Activated CD4-positive, alpha-beta T cell treated with anti-CD3 and anti-CD28 coated beads, Interleukin-2, amount 50 U/mL, for 1 hour (primary cell): ENCODE measurements at regions not wholly inside any gene's neighbourhood (a gene's known extent, or its start where the extent isn't known, plus 50 kb on each side); places are given as distances from the start of the nearest gene placed in this dataset.

Source experiments
- DNase-seq: peaks from one replicate; pipeline ENCODE4 v3.0.0-alpha.2; 2020

DNA sequence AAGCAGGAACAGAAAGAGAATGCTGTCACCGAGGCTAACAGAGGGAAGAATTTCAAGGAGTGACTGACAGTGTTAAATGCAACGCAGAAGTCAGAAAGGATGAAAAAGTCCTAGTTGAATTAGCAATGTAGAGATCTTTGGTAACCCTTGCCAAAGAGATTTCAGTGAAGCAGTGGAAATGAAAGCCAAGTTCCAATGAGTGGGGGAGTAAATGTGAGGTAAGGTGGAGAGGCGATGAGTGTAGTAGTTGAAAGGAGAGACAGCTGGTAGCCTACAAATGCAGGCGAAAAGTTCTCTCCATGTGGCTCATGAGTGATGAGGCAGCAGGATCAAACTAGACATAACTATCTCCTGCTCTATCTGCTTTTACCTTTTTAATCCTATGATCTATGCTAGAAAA lies 74.6 kb upstream of the IPO9 start:
- no peak for DNase-seq

DNA sequence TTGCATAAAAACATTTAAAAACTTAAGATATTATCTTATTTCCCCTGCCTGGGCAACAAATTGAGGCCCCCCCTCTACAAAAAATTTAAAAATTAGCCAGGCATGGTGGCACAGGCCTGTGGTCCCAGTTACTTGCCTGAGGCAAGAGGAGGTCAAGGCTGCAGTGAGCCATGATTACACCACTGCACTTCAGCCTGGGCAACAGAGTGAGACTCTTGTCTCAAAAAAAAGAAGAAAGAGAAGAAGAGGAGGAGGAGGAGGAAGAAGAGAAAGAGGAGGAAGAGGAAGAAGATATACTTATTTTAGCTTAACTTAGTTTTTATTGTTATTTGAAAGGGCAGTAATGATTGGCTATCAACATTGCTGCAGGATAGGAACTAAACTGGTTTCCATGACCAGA lies 73.8 kb upstream of the IPO9 start:
- no peak for DNase-seq

GRCh38 chr1:201756406-201756805 lies 72.6 kb upstream of the IPO9 start:
- no peak for DNase-seq

DNA sequence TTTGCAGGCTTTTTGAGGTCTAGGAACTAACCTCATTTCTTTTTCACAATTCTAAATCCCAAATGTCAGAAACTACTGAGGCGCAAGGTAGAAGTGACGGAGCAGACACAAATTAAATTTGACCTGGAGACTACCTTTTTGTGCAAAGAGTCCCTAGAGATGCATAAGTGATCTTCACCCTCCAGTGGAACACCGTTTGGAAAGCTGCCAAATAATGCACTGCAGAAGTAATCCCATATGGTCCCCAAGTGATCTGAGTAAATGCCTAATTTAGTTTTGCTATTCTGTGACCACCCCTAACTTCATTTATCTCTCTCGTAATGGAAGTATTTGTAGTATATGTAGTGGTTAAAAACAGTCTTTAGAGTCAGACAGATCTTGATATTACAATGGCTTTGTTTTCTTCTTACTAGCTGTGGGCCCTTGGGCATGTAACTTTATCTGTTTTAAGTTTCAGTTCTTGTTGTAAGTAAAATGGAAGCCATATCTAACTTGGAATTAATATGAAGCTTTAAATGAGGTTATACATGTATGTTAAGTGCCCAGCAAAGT lies 70.4 kb upstream of the IPO9 start:
- DNase-seq, result no peak

DNA sequence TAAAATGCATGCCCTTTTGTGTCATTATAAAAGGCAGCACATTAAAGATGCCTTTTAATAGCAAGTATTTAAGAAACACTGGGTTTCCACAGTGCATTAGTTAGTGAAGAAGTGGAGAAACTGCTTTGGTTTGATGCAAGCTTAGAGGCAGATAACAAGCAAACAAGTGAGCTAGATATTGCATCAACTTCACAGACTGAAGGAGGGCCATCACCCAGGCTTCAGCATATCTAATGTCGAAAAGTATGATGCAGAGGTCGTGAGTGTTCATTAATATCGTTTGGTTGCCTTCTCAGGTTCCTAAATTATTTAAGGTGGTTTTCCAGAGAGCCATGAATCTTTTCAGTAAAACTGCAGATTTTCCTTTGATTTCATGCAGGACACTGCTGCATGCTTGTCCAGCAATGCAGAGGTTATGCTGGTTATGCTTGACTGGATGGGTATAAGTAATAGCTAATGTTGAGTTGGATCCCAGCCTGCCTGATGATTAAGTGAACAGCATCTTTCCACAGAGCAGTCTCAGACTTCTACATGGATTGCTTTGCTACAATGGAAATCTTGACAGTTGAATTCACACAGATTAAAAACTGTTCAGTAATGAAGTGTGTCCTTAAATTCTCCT lies 69.7 kb upstream of the IPO9 start:
- DNase-seq, result no peak

DNA sequence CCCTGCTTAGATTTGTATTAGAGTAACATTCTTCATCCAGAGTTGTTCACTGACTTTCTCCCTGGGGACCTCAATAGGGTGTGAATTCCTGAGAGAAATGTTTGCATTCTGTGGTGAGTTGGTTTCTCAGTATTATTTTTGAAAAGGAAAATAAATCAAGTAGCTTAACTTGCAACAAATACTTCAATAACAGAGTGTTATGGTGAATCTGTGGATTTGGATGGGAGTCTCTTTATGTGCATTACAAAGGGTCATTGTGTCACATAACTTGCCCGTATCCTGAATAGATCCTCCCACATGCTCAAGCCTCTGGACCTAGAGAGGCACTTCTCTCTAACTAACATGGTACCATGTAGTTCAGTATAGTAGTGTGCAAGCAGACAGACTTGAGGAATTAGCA lies 68.4 kb upstream of the IPO9 start:
- no peak for DNase-seq

GRCh38 chr1:201761178-201761577 lies 67.8 kb upstream of the IPO9 start:
- DNase-seq, result no peak

- no peak for DNase-seq
Measured at GRCh38 chr1:201761871-201762270, 67.1 kb upstream of the IPO9 start.

GRCh38 chr1:201762381-201762780 lies 66.6 kb upstream of the IPO9 start:
- no peak for DNase-seq

- DNase-seq, result no peak
Measured at GRCh38 chr1:201763455-201764140, 65.4 kb upstream of the IPO9 start.

- no peak for DNase-seq
Measured at GRCh38 chr1:201764166-201764565, 64.8 kb upstream of the IPO9 start.

DNA sequence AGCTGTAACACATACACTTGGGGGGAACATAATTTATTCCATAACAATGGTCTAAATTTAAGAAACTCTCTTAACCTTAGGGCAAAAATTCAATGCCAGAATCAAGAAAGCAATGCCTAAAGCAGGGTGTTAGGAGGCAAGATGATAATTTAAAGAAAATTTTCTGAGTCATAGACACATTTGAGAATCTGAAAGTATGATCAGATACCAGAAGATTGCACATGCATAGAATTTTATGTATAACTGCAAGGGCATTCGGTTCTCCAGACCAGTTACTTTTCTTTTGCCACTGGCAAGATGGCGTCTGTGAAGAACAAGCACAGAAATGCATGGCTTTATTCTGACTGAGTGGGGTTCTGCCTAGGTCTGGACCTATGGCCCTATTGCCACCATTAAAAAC lies 64.4 kb upstream of the IPO9 start:
- no peak for DNase-seq

DNA sequence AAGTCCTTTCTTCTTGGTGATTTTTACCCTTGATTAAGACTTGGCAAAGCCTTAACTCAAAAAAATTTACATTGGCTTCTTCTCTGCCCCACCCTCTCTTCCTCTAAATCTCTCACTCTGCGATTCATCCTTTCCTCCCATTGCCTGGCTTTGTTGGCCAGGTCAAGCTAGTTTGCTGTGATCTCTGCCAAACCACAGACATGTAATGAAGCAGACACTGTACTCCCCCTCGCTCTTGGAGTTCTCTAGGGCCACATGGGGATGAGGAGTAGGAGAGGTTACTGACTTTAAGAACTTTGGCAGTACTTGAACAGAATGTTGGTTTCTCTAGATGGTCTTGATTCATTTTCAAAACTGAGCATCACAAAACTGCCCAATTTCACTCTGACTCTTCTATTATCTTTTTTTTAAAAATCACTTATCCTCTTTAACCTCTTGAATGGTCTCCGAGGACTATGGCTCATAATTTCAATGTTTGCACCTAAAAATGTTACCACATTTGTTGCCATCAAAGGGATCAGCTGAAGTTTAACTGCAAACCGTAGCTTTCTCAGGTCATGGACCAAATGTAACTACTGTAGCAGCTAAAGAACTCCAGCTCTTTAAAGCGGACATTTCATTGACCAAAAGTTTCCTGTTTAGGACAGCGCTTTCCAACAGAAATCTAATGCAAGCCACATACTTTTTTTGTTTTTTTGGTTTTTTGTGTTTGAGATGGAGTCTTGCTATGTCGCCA lies 62.7 kb upstream of the IPO9 start:
- DNase-seq, result no peak

- no peak for DNase-seq
Measured at GRCh38 chr1:201767339-201767738, 61.6 kb upstream of the IPO9 start.

GRCh38 chr1:201769072-201769471 lies 59.9 kb upstream of the IPO9 start:
- no peak for DNase-seq

DNA sequence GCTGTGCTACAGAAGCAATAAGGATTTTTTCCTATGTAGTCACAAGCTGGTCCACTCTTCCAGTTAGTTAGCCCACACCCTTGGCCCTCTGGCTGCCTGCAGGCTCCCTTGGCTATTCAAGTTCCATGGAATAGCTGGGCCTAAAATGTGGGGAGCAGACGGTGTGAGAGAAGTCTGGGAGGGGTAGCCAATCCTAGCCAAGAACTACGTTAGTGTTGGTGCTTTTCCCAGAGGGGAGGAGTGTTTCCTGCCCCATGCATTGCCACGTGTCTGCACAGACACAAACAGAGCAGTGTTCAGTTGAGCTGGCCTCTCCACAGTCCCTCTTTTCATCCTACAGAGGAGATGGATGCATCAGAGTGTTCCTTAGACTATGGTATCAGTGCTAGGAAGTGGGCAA lies 59.0 kb upstream of the IPO9 start:
- DNase-seq, result no peak

DNA sequence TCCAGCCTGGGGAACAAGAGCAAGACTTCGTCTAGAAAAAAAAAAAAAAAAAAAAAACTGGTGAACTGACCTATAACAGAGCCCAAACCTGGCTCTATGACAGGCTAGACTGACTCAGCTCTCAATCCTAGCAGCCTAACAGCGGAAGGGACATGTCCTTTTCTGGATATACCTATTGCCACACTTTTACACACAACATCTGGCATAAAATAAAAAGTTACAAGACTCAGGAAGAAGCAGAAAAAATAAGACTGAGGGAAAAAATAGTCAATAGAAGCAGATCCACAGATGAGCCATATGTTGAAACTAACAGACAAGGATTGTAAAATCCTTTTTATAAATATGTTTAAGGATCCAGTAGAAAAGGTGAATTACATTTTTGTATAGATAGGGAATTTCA lies 57.5 kb upstream of the IPO9 start:
- no peak for DNase-seq

DNA sequence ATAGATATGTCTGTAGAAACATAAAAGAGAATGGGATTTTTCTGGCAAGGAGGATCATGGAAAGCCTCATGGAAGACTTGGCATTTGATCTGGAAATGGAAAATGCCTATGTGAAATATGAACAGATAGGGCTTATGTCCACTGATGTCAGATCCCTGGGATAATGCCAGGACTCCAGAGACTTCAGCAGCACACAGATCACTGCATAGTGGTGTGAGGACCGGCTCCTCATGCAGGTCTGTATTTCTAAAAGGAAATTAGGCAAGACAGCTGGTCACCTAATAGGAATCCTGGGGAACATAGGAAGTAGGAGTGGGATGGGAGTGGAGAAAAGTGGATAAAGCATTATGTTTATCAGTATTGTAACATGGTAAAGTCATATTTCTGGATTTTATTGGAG lies 56.8 kb upstream of the IPO9 start:
- no peak for DNase-seq

- no peak for DNase-seq
Measured at GRCh38 chr1:201773764-201774163, 55.2 kb upstream of the IPO9 start.

DNA sequence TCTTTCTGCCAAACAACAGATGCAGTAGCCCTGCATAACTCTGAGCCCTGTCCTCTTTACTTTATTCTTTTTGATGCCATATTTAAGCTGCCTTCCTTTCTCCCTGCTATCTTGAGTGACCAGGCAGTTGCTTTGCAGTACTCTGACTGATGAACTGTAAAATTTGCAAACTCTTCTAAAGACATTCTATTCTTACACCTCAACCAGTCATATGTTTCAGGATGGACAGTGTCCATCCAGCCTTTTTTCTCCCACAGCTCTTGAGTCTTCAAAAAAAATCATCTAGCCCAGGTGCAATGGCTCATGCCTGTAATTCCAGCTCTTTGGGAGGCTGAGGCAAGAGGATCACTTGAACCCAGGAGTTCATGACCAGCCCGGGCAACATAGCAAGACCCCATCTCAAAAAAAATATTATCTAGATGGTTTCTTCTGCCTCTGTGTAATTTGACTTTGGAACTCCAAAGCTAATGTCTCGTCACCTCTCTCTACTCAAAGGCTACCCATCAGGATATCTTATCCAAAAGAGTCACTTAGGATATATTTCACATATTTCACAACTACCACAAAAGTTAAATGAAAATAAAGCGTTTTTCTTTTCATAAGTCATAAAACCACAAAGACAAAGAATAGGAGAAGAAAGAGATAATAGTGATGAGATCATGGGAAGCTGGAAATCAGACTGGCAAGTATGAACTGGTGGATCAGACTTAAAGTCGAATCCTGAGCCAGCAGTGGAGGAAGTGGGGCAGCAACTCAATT lies 54.6 kb upstream of the IPO9 start:
- no peak for DNase-seq

- DNase-seq, result no peak
Measured at GRCh38 chr1:201774983-201775344, 54.0 kb upstream of the IPO9 start.

- no peak for DNase-seq
Measured at GRCh38 chr1:201775380-201775779, 53.6 kb upstream of the IPO9 start.

- no peak for DNase-seq
Measured at GRCh38 chr1:201778279-201779065, 50.5 kb upstream of the IPO9 start.
